ENCODE measurements at regions not wholly inside any gene's neighbourhood (a gene's known extent, or its start where the extent isn't known, plus 50 kb on each side); places are given as distances from the start of the nearest gene placed in this dataset.

- no peaks in the 10 kb centered on the region for H3K9me3 ChIP-seq
- H3K4me1 ChIP-seq, result no peaks in the 10 kb centered on the region
- no peak overlapping the region for H3K4me3 ChIP-seq
- no peaks in the 10 kb centered on the region for H3K36me3 ChIP-seq
- H3K27me3 ChIP-seq, result no peaks in the 10 kb centered on the region
- TF ChIP-seq Cebpa-rat (IDR thresholded peaks at IDR 0.05), result no peak
- no peak overlapping the region for H3K4me2 ChIP-seq
- H3K27ac ChIP-seq, result no peak overlapping the region
- no peaks in the 10 kb centered on the region for H4K20me1 ChIP-seq
- no peak overlapping the region for H3K9ac ChIP-seq
These were observed 227.1 kb downstream of the C12orf50 start for GRCh38 chr12:87801860-87802720.

GRCh38 chr12:87796961-87797516 lies 232.2 kb downstream of the C12orf50 start:
- no peak for TF ChIP-seq Cebpa-rat (IDR thresholded peaks at IDR 0.05)
- no peaks in the 10 kb centered on the region for H3K4me1 ChIP-seq
- H3K9me3 ChIP-seq, result no peaks in the 10 kb centered on the region
- H3K4me3 ChIP-seq, result no peak overlapping the region
- no peak overlapping the region for H3K9ac ChIP-seq
- no peaks in the 10 kb centered on the region for H4K20me1 ChIP-seq
- no peaks in the 10 kb centered on the region for H3K27me3 ChIP-seq
- no peak overlapping the region for H3K27ac ChIP-seq
- no peak overlapping the region for H3K4me2 ChIP-seq
- no peaks in the 10 kb centered on the region for H3K36me3 ChIP-seq

DNA sequence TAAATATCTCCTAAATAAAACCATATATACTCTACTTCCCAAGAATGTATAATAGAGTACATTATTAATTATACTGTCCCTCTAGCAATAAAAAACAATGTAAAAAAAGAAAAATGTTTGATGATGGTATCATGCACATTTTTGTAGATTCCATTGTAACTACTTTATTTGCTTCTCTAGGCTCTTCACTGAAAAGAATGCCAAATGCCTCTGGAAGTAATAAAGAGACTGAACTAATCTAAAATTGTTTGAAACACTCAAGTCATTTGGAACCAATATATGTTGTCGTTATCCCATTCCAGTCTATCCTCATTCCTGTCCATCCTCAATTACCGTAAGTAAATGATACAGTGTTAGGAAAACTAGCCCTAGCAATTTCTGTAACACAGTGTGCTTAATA lies 233.6 kb downstream of the C12orf50 start:
- Histone ChIP-seq H3K27me3 (no peaks in the 10 kb centered on the region), H3K4me2 (no peak overlapping the region), H3K4me3 (no peak overlapping the region), H4K20me1 (no peaks in the 10 kb centered on the region), H3K9ac (no peak overlapping the region), H3K36me3 (no peaks in the 10 kb centered on the region), H3K4me1 (no peaks in the 10 kb centered on the region), H3K27ac (no peak overlapping the region), H3K9me3 (no peaks in the 10 kb centered on the region)
- TF ChIP-seq Cebpa-rat (IDR thresholded peaks at IDR 0.05), result no peak

DNA sequence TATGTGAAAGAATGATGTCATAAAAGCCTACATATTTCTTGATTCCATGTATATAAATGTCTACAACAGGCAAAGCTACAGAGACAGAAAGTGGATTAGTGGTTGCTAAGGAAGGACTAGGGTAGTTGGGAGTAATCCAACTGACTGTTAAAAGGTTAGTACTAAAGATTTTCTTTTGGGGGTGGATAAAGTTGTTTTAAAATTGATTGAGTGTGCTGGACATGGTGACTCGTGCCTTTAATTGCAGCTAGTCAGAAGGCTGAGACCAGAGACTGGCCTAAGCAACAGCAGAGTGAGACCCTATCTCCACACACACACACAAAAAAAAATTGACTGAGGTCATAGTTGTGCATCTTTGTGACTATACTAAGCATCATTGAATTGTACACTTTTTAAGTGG lies 234.3 kb downstream of the C12orf50 start:
- Histone ChIP-seq H3K9ac (no peak overlapping the region), H3K9me3 (no peaks in the 10 kb centered on the region), H3K4me2 (no peak overlapping the region), H3K27me3 (no peaks in the 10 kb centered on the region), H3K4me3 (no peak overlapping the region), H3K36me3 (no peaks in the 10 kb centered on the region), H3K27ac (no peak overlapping the region), H3K4me1 (no peaks in the 10 kb centered on the region), H4K20me1 (no peaks in the 10 kb centered on the region)
- no peak for TF ChIP-seq Cebpa-rat (IDR thresholded peaks at IDR 0.05)

- Histone ChIP-seq H4K20me1 (no peaks in the 10 kb centered on the region), H3K4me3 (no peak overlapping the region), H3K4me1 (no peaks in the 10 kb centered on the region), H3K9ac (no peak overlapping the region), H3K27ac (no peak overlapping the region), H3K4me2 (no peak overlapping the region), H3K36me3 (no peaks in the 10 kb centered on the region), H3K27me3 (no peaks in the 10 kb centered on the region), H3K9me3 (no peaks in the 10 kb centered on the region)
- no peak for TF ChIP-seq Cebpa-rat (IDR thresholded peaks at IDR 0.05)
These were observed 236.1 kb downstream of the C12orf50 start for GRCh38 chr12:87793131-87793530.

DNA sequence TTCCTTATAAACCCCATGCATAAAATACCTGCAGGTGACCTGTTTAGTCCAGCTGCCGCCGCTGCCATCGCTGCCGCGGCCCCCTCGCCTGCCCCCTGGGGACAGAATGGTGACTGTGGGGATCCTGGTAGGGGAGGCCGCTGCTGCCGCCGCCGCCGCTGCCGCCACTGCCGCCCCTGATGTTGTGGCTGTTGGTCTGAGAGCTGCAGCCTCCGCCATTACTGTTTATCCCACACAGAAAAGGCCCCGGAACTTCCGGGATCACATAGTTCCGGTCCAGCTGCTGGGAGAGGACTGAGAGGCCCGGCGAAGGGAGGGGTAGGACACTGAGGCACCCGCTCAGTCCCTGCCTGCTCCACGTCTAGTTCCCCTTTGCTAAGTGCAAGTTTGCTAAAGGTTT lies 244.9 kb downstream of the C12orf50 start:
- H3K36me3 ChIP-seq, result no peaks in the 10 kb centered on the region
- no peaks in the 10 kb centered on the region for H3K9me3 ChIP-seq
- no peak overlapping the region for H3K4me3 ChIP-seq
- H3K9ac ChIP-seq, result no peak overlapping the region
- no peak overlapping the region for H3K4me2 ChIP-seq
- no peaks in the 10 kb centered on the region for H4K20me1 ChIP-seq
- no peak overlapping the region for H3K27ac ChIP-seq
- H3K4me1 ChIP-seq, result no peaks in the 10 kb centered on the region
- H3K27me3 ChIP-seq, result no peaks in the 10 kb centered on the region
- TF ChIP-seq Cebpa-rat (IDR thresholded peaks at IDR 0.05), result no peak

GRCh38 chr12:87783467-87783866 lies 245.7 kb downstream of the C12orf50 start:
- no peak for TF ChIP-seq Cebpa-rat (IDR thresholded peaks at IDR 0.05)
- H3K27me3 ChIP-seq, result no peaks in the 10 kb centered on the region
- no peaks in the 10 kb centered on the region for H3K9me3 ChIP-seq
- H3K9ac ChIP-seq, result no peak overlapping the region
- H3K4me2 ChIP-seq, result no peak overlapping the region
- no peak overlapping the region for H3K27ac ChIP-seq
- no peaks in the 10 kb centered on the region for H3K36me3 ChIP-seq
- H4K20me1 ChIP-seq, result no peaks in the 10 kb centered on the region
- H3K4me3 ChIP-seq, result no peak overlapping the region
- H3K4me1 ChIP-seq, result no peaks in the 10 kb centered on the region

- Histone ChIP-seq H3K9ac (no peak overlapping the region), H3K27ac (no peak overlapping the region), H3K4me1 (no peaks in the 10 kb centered on the region), H3K4me2 (no peak overlapping the region), H3K27me3 (no peaks in the 10 kb centered on the region), H3K9me3 (no peaks in the 10 kb centered on the region), H3K36me3 (no peaks in the 10 kb centered on the region), H4K20me1 (no peaks in the 10 kb centered on the region), H3K4me3 (no peak overlapping the region)
- TF ChIP-seq Cebpa-rat (IDR thresholded peaks at IDR 0.05), result no peak
These were observed 246.4 kb downstream of the C12orf50 start for GRCh38 chr12:87782838-87783237.

GRCh38 chr12:87779858-87780498 lies 249.2 kb downstream of the C12orf50 start:
- Histone ChIP-seq H3K4me3 (no peak overlapping the region), H3K27ac (no peak overlapping the region), H3K4me2 (no peak overlapping the region), H4K20me1 (no peaks in the 10 kb centered on the region), H3K27me3 (no peaks in the 10 kb centered on the region), H3K9ac (no peak overlapping the region), H3K36me3 (no peaks in the 10 kb centered on the region), H3K9me3 (no peaks in the 10 kb centered on the region), H3K4me1 (no peaks in the 10 kb centered on the region)
- no peak for TF ChIP-seq Cebpa-rat (IDR thresholded peaks at IDR 0.05)

DNA sequence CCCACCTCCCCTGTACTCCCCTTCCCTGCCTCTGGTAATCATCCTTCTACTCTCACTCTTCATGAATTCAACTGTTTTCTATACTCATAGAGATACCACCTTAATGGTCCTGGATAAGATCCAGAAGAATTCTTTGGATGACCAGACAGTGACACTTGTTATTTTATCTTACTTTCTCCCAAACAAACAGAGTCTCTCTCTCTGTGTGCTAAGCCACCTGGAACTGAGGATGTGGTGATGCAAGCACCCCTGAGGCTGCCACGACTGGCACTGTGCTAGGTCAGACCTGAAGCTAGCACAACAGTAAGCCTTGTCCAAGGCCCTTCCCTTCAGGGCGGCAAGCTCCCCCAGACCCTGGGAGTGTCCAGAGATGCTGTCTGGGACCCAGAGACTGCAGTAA lies 250.2 kb downstream of the C12orf50 start:
- Histone ChIP-seq H3K27ac (no peak overlapping the region), H3K4me3 (no peak overlapping the region), H4K20me1 (no peaks in the 10 kb centered on the region), H3K27me3 (no peaks in the 10 kb centered on the region), H3K4me1 (no peaks in the 10 kb centered on the region), H3K4me2 (no peak overlapping the region), H3K9ac (no peak overlapping the region), H3K9me3 (no peaks in the 10 kb centered on the region), H3K36me3 (no peaks in the 10 kb centered on the region)
- no peak for TF ChIP-seq Cebpa-rat (IDR thresholded peaks at IDR 0.05)
